MM.1S (cell line): ENCODE measurements at regions not wholly inside any gene's neighbourhood (a gene's known extent, or its start where the extent isn't known, plus 50 kb on each side); places are given as distances from the start of the nearest gene placed in this dataset.

Experiments used
- CTCF ChIP-seq: fragments of 300-600 bp; sonication (generic); IDR thresholded peaks from 2 replicates; pipeline ENCODE4 v1.5.1; 2016; ENCODE audit warnings: antibody characterized with exemption, low read length, mixed read lengths
- EZH2 ChIP-seq: fragments of 300-600 bp; sonication (generic); optimal IDR thresholded peaks from 2 replicates; pipeline ENCODE3; 2017; ENCODE audit warnings: low read depth, mild to moderate bottlenecking, antibody characterized with exemption, low read length, mixed read lengths

GRCh38 chr13:89916551-89916950, 1430.9 kb upstream of the MIR17HG start:
- no peak for TF ChIP-seq EZH2
- no peak for TF ChIP-seq CTCF
